OCI-LY7 (cell line): ENCODE measurements at regions not wholly inside any gene's neighbourhood (a gene's known extent, or its start where the extent isn't known, plus 50 kb on each side); places are given as distances from the start of the nearest gene placed in this dataset.
"Not testable (repeated sequence)": the region's sequence is repeated elsewhere in the genome, so short reads cannot be mapped to it uniquely, and the experiment has no call there.

Experiments used
- BruUV-seq: library from RNA; stranded (reverse); fragments of 400-500 nt; replicated peaks from 2 replicates; lab custom pipeline; 2021; lab: Mats Ljungman, UMichigan
- CTCF ChIA-PET: fragments of 300-600 bp; sonication (Branson Sonifier 250); formaldehyde crosslinking; loops from one replicate; lab custom pipeline; 2022; ENCODE audit warnings: antibody characterized with exemption; ENCODE audit not compliant: unreplicated experiment; lab: Charles Lee
- POLR2A ChIA-PET: fragments of 300-600 bp; sonication (Branson Sonifier 250); formaldehyde crosslinking; loops from one replicate; lab custom pipeline; 2022; ENCODE audit warnings: antibody characterized with exemption; lab: Charles Lee
- DNase-seq: peaks from one replicate; pipeline ENCODE4 v3.0.0-alpha.2; 2015; ENCODE audit warnings: low spot score
- H2AFZ ChIP-seq: fragments of 200-600 bp; sonication (generic), shearing (Covaris generic); 2 replicates; pipeline ENCODE4 v1.6.1; 2014; ENCODE audit warnings: mild to moderate bottlenecking, antibody characterized with exemption, low read length, moderate library complexity
- H3K27ac ChIP-seq: fragments of 200-600 bp; sonication (generic); 2 replicates; pipeline ENCODE4 v1.5.1; 2014; ENCODE audit warnings: mixed run types, low read depth, mild to moderate bottlenecking, moderate library complexity, low read length, inconsistent platforms; ENCODE audit not compliant: poor library complexity, severe bottlenecking
- H3K36me3 ChIP-seq: fragments of 200-600 bp; sonication (generic); 2 replicates; pipeline ENCODE4 v1.6.1; 2014; ENCODE audit warnings: mild to moderate bottlenecking, antibody characterized with exemption, low read length, moderate library complexity, mixed read lengths; ENCODE audit not compliant: insufficient read depth
- H3K4me1 ChIP-seq: fragments of 200-600 bp; sonication (generic); 2 replicates; pipeline ENCODE4 v1.5.1; 2014; ENCODE audit warnings: mild to moderate bottlenecking, low read length; ENCODE audit not compliant: insufficient read depth, poor library complexity, severe bottlenecking
- H3K4me2 ChIP-seq: fragments of 200-600 bp; sonication (generic); 2 replicates; pipeline ENCODE4 v1.6.1; 2014; ENCODE audit warnings: mild to moderate bottlenecking, low read length
- H3K4me3 ChIP-seq: fragments of 200-600 bp; sonication (generic); 2 replicates; pipeline ENCODE4 v1.5.1; 2014; ENCODE audit warnings: mild to moderate bottlenecking, low read depth, low read length; ENCODE audit not compliant: poor library complexity, severe bottlenecking
- H3K79me2 ChIP-seq: fragments of 200-600 bp; sonication (generic); 2 replicates; pipeline ENCODE4 v1.6.1; 2016; ENCODE audit warnings: low read depth, mild to moderate bottlenecking, low read length, moderate library complexity, mixed read lengths; ENCODE audit not compliant: insufficient read depth
- H3K9me2 ChIP-seq: fragments of 200-600 bp; sonication (generic); 2 replicates; pipeline ENCODE4 v1.6.1; 2016; ENCODE audit warnings: mild to moderate bottlenecking, low read length, mixed read lengths; ENCODE audit not compliant: insufficient read depth
- H3K9me3 ChIP-seq: fragments of 200-600 bp; sonication (generic); 2 replicates; pipeline ENCODE4 v1.6.1; 2014; ENCODE audit warnings: mild to moderate bottlenecking, mixed run types, low read length, mixed read lengths
- H4K20me1 ChIP-seq: fragments of 200-600 bp; sonication (generic); 2 replicates; pipeline ENCODE4 v1.6.1; 2014; ENCODE audit warnings: mild to moderate bottlenecking, antibody characterized with exemption, low read length, moderate library complexity, mixed read lengths; ENCODE audit not compliant: insufficient read depth
- EZH2phosphoT487 ChIP-seq: fragments of 200-600 bp; sonication (generic); IDR thresholded peaks from 2 replicates; pipeline ENCODE4 v1.6.1; 2018; ENCODE audit warnings: low read depth, borderline replicate concordance, mild to moderate bottlenecking, mixed run types, antibody characterized with exemption, low read length, moderate library complexity, mixed read lengths
- intact Hi-C: fragments of 100-400 bp; cut with micrococcal nuclease; formaldehyde crosslinking; loops from one replicate; pipeline ENCODE4 v1.10.0; 2022; ENCODE audit not compliant: unreplicated experiment
- TF ChIP-seq, protein P1 (sequence below): fragments of 200-600 bp; sonication (generic); conservative IDR thresholded peaks from 2 replicates; pipeline ENCODE4 v1.5.1; 2014; ENCODE audit warnings: mild to moderate bottlenecking, antibody characterized with exemption, low read length, moderate library complexity, mixed read lengths

DNA sequence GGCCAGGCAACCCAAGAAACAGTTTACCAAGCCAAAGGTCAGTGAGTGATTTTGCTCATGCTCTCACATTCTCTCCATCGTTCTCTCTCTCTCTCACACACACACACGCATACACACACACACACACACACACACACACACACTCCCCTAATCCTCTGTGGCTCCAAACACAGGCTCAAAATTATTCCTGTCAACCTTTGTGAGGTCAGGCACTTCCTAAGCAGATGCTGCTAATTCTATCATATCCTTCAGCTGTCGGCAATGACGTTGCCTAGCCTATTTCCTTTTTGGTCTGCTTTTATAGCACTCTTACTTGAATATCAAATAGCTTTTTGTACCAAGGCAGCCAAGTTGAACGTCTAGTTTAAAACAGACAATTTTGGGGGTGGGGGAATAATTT lies 98.9 kb upstream of the EGLN3 start:
- H3K36me3 ChIP-seq, result no peaks in the 10 kb centered on the region
- no peaks in the 10 kb centered on the region for H3K79me2 ChIP-seq
- POLR2A ChIA-PET, result no interaction called here
- no peak overlapping the region for H3K4me2 ChIP-seq
- no peaks in the 10 kb centered on the region for H4K20me1 ChIP-seq
- CTCF ChIA-PET, result no interaction called here
- no peak overlapping the region for H3K27ac ChIP-seq
- no peak overlapping the region for H3K4me3 ChIP-seq
- H2AFZ ChIP-seq, result no peak overlapping the region
- no peaks in the 10 kb centered on the region for H3K4me1 ChIP-seq
- no peak for DNase-seq
- no TSS peak for BruUV-seq
- no peaks in the 10 kb centered on the region for H3K9me3 ChIP-seq
- H3K9me2 ChIP-seq, result no peaks in the 10 kb centered on the region
- intact Hi-C loops, result no loop called here
- TF ChIP-seq, protein P1, sequence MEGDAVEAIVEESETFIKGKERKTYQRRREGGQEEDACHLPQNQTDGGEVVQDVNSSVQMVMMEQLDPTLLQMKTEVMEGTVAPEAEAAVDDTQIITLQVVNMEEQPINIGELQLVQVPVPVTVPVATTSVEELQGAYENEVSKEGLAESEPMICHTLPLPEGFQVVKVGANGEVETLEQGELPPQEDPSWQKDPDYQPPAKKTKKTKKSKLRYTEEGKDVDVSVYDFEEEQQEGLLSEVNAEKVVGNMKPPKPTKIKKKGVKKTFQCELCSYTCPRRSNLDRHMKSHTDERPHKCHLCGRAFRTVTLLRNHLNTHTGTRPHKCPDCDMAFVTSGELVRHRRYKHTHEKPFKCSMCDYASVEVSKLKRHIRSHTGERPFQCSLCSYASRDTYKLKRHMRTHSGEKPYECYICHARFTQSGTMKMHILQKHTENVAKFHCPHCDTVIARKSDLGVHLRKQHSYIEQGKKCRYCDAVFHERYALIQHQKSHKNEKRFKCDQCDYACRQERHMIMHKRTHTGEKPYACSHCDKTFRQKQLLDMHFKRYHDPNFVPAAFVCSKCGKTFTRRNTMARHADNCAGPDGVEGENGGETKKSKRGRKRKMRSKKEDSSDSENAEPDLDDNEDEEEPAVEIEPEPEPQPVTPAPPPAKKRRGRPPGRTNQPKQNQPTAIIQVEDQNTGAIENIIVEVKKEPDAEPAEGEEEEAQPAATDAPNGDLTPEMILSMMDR, result no peak
- no peak for TF ChIP-seq EZH2phosphoT487

DNA sequence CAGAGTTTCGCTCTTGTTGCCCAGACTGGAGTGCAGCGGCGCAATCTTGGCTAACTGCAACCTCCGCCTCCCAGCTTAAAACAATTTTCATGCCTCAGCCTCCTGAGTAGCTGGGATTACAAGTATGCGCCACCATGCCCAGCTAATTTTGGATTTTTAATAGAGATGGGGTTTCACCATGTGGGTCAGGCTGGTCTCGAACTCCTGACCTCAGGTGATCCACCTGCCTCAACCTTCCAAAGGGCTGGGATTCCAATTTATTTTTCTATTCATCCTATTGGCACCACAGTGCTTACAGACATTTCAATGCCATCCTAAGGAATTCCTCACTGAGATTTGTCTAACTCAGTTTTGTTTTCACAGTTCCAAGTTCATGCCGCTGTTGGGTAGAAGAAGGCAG lies 98.3 kb upstream of the EGLN3 start:
- H4K20me1 ChIP-seq, H3K79me2 ChIP-seq, H3K4me1 ChIP-seq, H3K36me3 ChIP-seq, DNase-seq, H3K9me3 ChIP-seq, H3K9me2 ChIP-seq, H2AFZ ChIP-seq, POLR2A ChIA-PET, H3K4me2 ChIP-seq, intact Hi-C loops, BruUV-seq, H3K4me3 ChIP-seq, H3K27ac ChIP-seq, CTCF ChIA-PET: not testable (repeated sequence)

DNA sequence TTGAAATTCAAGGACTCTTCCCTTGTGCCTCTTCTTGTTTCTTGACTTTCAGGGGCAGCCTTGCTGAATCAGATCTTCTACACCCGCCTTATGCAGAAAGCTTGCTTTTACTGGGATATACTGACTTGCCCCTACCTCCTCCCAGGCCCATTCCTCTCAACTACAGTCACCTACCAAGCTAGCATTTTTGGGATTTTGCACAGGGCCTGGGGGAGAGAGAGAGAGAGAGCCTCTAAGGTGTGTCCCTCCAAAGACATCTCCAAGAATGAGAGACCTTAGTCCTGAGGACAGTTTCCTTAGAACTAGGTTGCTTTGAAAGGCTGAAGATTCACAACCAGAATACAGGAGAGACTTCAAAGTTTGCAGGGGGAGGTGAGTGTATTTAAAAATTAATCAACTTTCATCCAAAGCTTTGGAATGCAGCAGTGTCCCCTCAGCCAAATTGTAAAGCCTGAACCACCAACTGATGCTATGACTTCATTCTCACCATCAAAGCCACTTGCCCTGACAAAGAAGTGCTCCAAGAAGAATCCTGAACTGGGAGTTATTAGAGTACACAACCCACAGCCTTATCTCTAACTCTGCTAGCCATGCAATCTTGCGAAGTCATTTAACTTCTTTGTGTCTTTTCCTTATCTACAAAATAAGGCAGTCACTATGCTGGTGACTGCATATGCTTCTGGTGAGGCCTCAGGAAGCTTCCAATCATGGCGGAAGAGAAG lies 96.1 kb upstream of the EGLN3 start:
- no peak for DNase-seq
- Histone ChIP-seq H3K79me2 (no peaks in the 10 kb centered on the region), H3K9me3 (no peaks in the 10 kb centered on the region), H3K27ac (no peak overlapping the region), H4K20me1 (no peaks in the 10 kb centered on the region), H2AFZ (no peak overlapping the region), H3K4me2 (no peak overlapping the region), H3K4me3 (no peak overlapping the region), H3K4me1 (no peaks in the 10 kb centered on the region), H3K9me2 (no peaks in the 10 kb centered on the region), H3K36me3 (no peaks in the 10 kb centered on the region)
- BruUV-seq, result no TSS peak
- TF ChIP-seq, protein P1, result no peak
- TF ChIP-seq EZH2phosphoT487, result no peak
- ChIA-PET POLR2A (interaction anchor here (1.0 kb wide), 2 partner anchors 8 kb away, joined by 3 to 6 read pairs; no protein-coding TSS in a partner anchor), CTCF (interaction anchor here (0.6 kb wide), 1 partner anchor 114 kb away, joined by 3 read pairs; no protein-coding TSS in a partner anchor)
- intact Hi-C loops, result no loop called here
